Vagina (tissue), 2 donors: ENCODE measurements at regions not wholly inside any gene's neighbourhood (a gene's known extent, or its start where the extent isn't known, plus 50 kb on each side); places are given as distances from the start of the nearest gene placed in this dataset.

ENCODE experiments used
- CTCF ChIP-seq, 3 experiments: fragments of 450-650 bp in 2 of 3; fragments of 200-600 bp in 1 of 3; sonication (generic) in 1 of 3; IDR thresholded peaks; one replicate each; pipeline ENCODE4 v1.5.1; 2017 to 2019; ENCODE audit warnings: antibody characterized with exemption in 3 of 3, mild to moderate bottlenecking in 2 of 3, moderate library complexity in 2 of 3
- POLR2A ChIP-seq, 2 donors: fragments of 450-650 bp; IDR thresholded peaks; one replicate each; pipeline ENCODE4 v1.6.1; 2017; ENCODE audit warnings: antibody characterized with exemption in 2 of 2, mild to moderate bottlenecking in 2 of 2, moderate library complexity in 2 of 2
- POLR2AphosphoS5 ChIP-seq, 2 donors: sonication (generic); formaldehyde crosslinking; IDR thresholded peaks; one replicate each; pipeline ENCODE4 v1.9.0; 2017; ENCODE audit warnings: antibody characterized with exemption in 2 of 2, mild to moderate bottlenecking in 2 of 2, low read depth in 1 of 2; ENCODE audit not compliant: insufficient read depth in 1 of 2

- TF ChIP-seq POLR2A (IDR thresholded peaks at IDR 0.05) (no peak), POLR2AphosphoS5 (IDR thresholded peaks at IDR 0.05; ENCODE audit: insufficient read depth in 1 of 2, low read depth in 1 of 2) (no peak), CTCF (IDR thresholded peaks at IDR 0.05) (no peak)
Measured at GRCh38 chr3:107250221-107250620, 127.0 kb upstream of the CCDC54 start.
